Left renal pelvis (tissue), 4 donors: ENCODE measurements at regions not wholly inside any gene's neighbourhood (a gene's known extent, or its start where the extent isn't known, plus 50 kb on each side); places are given as distances from the start of the nearest gene placed in this dataset.

Experiments
- DNase-seq, 4 donors: peaks; one replicate each; pipeline ENCODE4 v3.0.0-alpha.2; 2013; ENCODE audit warnings: low read depth in 4 of 4, low spot score in 3 of 4

- no peak for DNase-seq
These were observed 93.3 kb upstream of the VPREB1 start for GRCh38 chr22:22151308-22151707.

DNA sequence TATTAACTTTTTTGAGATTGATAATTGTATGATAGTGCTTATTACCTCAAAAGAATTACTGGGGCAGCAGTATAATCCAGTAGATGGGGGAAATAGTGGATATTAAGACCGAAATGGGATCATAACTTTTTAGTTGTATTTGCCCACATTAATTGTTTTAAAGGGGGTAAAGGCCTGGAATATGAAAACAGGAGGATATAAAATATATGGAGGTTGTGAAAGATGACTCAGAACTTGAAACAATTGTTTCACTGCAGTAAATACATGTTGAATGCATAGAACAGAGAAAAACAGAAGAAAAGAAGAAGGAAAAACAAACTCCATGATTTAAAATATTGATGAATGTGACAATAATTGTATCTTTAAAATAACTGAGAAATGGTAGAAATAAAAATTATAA, 94.1 kb upstream of the VPREB1 start:
- no peak for DNase-seq

DNA sequence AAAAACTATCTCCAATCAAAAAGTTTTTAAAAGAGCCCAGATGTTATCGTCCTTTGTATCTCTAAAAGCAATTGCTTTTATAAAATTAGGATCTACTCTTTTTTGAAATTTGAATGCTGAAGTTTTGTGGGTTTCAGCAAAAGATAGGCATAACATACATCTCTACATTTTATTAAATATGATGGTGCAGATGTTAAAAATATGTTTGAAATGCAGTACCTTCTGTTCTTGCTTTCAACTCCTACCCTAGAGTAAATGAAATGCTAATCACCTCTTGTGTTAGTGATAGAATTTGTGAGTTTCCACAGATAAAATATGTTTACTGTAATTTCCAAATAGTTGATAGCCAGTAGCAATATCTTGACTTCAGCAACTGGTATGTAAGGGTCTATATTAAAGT, 95.7 kb upstream of the VPREB1 start:
- no peak for DNase-seq

- DNase-seq: no peak
These were observed 99.7 kb upstream of the VPREB1 start for GRCh38 chr22:22144858-22145257.

DNA sequence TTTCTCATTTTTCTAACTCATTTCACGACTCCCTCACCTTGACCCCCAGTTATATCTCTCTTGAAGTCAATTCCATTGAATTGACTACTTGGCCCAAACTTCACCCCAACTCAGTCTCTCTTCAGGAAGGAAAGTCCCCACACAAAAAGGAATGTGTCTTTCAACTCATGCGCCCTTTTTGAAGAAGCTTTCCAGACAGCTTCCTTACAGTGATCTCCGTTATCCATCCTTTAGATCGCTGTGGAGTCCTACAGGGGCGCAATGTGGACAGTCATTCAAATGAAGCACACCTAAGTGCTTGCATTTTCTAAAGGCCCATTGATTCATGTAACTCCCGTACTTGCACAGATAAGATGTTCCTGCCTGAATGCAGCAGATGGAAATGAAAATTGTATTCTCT, 101.1 kb upstream of the VPREB1 start:
- no peak for DNase-seq

GRCh38 chr22:22142661-22143060, 101.9 kb upstream of the VPREB1 start:
- no peak for DNase-seq

GRCh38 chr22:22141771-22142591, 102.6 kb upstream of the VPREB1 start:
- no peak for DNase-seq

DNA sequence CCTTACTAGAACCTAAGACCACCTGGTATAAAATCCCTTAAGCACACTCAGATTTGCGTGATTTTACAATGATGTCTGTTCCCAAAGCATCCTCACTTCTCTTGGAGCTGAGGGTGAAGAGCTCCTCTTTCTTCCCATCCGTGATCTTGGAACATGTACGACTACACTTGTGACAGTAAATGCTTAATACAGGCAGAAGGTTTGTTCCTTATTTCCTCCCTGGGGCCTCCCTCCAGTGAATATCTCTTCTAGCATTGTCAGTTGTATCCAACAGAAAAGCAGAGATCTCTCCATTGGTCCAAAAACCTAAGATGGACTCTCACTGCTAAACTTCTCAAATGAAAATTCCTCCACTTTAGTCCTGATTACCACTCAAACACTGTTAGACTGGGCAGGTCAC, 103.6 kb upstream of the VPREB1 start:
- DNase-seq: no peak

DNA sequence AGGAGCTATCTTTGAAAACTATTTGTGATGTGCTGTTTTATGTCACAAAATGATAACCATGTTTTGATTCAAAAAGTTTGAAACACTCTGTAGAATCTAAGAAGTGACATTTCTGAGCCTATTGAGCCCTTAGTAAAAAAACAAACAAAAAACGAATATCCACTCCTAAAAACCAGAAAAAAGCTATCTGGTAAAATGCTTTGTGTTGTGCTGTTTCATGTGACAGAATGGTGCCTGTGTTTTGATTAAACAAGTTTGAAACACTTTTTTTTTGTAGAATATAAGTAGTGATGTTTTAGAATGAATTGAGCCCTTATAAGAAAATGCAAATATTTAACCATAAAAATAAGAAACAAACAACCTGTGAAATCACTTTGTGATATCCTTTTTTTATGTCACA, 105.2 kb upstream of the VPREB1 start:
- DNase-seq: no peak

- no peak for DNase-seq
These were observed 105.7 kb upstream of the VPREB1 start for GRCh38 chr22:22138915-22139314.

- DNase-seq: no peak
These were observed 106.7 kb upstream of the VPREB1 start for GRCh38 chr22:22137891-22138290.

GRCh38 chr22:22133910-22134309, 110.7 kb upstream of the VPREB1 start:
- DNase-seq: no peak

DNA sequence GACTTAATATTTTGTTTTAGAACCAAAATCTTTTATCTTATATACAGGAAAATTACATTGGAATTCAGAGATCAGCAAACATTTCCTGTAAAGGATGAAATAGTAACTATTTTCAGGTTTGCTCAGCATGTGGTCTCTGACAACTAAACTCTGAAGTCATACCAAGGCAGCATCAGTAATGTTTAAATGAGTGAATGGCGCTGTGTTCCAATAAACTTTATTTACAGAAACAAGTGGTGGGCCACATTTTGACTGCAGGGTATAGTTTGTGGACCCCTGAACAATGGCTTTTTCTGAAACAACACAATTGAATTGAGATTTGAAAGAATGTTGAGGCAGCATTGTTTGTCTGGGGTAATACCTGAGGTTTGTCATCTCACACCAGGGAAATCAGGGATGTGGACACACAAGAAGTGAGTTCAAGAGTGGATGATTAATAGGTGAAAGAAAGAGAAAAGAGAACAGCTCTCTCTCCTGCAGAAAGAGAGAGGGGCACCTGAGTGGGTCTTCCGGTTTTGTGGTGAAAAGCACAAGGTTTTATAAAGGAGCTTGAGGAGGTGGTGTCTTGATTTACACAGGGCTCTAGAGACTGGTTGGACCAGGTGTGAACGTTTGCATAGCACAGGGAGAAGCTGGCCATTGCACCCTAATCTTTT, 113.5 kb upstream of the VPREB1 start:
- no peak for DNase-seq

- no peak for DNase-seq
These were observed 115.2 kb upstream of the VPREB1 start for GRCh38 chr22:22129387-22129786.

- DNase-seq: no peak
These were observed 116.1 kb upstream of the VPREB1 start for GRCh38 chr22:22128440-22128839.

DNA sequence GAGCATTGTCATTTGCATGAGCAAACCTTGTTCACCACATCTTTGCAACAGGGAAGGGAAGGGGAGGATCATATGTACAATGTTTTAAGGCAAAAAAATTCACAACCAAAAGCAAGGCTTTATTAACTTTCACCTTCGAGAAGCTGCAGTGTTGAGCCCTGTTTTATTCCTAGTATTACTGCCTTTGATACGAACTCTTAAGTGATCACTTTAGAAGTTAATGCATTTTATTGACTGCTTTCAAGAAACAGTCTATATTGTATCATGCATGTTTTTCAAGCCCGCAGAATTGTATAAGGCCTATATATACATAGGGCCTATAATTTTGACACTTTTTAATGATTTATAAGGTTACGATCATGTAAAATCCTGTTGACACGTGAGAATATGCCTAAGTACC, 117.5 kb upstream of the VPREB1 start:
- DNase-seq: no peak

DNA sequence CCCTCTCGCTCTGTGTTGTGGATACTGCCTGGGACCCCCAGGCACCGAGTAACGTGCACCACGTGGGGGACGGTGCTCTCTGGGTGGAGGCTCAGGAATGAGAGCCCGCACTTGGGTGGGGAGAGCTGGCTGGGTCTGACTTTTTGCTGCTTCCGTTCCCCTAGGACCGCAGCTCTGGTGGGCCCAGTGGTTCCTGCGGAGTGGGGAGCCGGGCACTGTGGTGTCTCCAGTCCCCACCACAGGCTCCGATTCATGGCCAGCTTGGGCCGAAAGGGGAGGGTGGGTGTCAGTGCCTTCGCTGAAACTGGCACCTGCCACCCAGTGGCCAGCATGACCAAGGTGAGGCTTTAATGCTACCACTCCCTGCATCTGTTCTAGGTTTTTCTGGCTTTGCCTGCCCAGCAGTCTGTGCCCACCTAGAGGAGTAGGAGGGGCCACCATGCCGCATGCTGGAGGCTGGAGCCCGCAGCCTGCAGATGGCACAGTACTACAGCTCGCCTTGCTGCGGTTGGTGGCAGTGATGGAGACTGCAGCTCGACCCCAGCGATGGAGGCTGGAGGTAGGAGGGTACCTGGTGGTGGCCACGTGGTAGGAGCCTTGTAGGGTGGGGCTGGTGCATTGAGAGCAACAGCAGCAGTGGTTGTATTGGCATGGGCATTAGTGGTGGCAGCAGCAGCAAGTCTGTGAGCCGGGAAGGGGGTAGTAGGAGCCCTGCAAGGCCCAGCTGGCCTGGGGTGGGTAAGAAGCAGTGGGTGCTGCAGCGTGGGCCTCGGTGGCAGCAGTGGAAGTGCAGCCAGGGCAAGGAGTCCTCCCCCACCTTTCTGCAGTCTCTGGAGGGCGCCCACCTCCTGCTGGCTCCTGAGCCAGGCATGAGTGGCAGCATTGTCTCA, 118.8 kb upstream of the VPREB1 start:
- DNase-seq: no peak

- no peak for DNase-seq
These were observed 119.5 kb upstream of the VPREB1 start for GRCh38 chr22:22125028-22125578.

DNA sequence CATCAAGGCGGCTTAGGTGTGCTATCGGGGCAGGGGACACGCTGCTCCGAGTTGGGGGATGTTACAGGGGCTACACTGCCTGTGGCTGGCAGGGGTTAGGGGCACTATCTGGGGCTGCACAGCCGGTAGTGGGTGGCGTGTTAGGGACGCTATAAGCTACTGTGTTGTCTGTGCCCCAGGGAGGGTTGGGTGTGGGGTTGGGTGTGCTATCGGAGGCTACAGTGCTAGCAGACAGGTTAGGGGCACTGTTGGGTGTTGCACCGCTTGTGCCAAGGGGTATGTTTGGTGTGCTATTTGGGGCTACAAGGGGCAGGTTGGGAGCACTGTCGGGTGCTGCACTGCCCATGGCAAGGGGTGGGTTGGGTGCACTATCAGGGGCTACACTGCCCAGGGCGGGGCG, 120.2 kb upstream of the VPREB1 start:
- no peak for DNase-seq

DNA sequence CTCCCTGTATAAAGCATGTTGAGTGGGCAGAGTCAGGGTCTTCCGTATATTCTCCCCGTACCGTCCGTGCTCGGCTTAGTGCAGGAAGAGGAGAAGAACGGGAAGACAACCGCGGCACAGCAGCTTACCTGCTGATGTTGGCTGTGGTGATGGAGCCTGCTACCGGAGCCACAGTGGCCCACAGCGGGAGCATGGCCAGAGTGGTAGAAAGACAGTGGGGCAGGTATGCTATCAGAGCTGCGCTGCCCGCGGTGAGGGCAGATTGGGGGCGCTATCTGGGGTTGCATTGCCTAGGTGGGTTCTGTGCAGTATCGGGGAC, 120.7 kb upstream of the VPREB1 start:
- no peak for DNase-seq
